Neural cell (in vitro differentiated cells): ENCODE measurements at regions not wholly inside any gene's neighbourhood (a gene's known extent, or its start where the extent isn't known, plus 50 kb on each side); places are given as distances from the start of the nearest gene placed in this dataset.

Experiments
- small RNA-seq, 3 experiments: library from RNA; depleted of rRNA; stranded (forward); fragments of <200 nt; gene quantifications; one replicate each; pipeline ENCODE3, GENCODE V24; 2012

Small RNAs in the stretch of these regions (small RNA-seq; reads per million reads assigned to genes)
- gene AL353626.2 (0 reads per million in 3 experiments), gene MIR1299 (0 reads per million in 3 experiments)
